Vagina (tissue), 2 donors: ENCODE measurements at regions not wholly inside any gene's neighbourhood (a gene's known extent, or its start where the extent isn't known, plus 50 kb on each side); places are given as distances from the start of the nearest gene placed in this dataset.

Experiments used
- CTCF ChIP-seq, 3 experiments: fragments of 450-650 bp in 2 of 3; fragments of 200-600 bp in 1 of 3; sonication (generic) in 1 of 3; IDR thresholded peaks; one replicate each; pipeline ENCODE4 v1.5.1; 2017 to 2019; ENCODE audit warnings: antibody characterized with exemption in 3 of 3, mild to moderate bottlenecking in 2 of 3, moderate library complexity in 2 of 3
- POLR2A ChIP-seq, 2 donors: fragments of 450-650 bp; IDR thresholded peaks; one replicate each; pipeline ENCODE4 v1.6.1; 2017; ENCODE audit warnings: antibody characterized with exemption in 2 of 2, mild to moderate bottlenecking in 2 of 2, moderate library complexity in 2 of 2

GRCh38 chr12:46948936-46949545, 123.2 kb upstream of the SLC38A4 start:
- TF ChIP-seq CTCF (IDR thresholded peaks at IDR 0.05) (no peak), POLR2A (IDR thresholded peaks at IDR 0.05) (no peak)
